Activated CD4-positive, alpha-beta T cell treated with anti-CD3 and anti-CD28 coated beads, Interleukin-2, amount 10 ng/mL, durations not matched to agents 7 days and 5 days (primary cell): ENCODE measurements at regions not wholly inside any gene's neighbourhood (a gene's known extent, or its start where the extent isn't known, plus 50 kb on each side); places are given as distances from the start of the nearest gene placed in this dataset.

Experiments
- CTCF ChIA-PET: fragments of 350-600 bp; sonication (Branson Sonifier 250); formaldehyde crosslinking; loops from one replicate; lab custom pipeline; 2021; ENCODE audit warnings: antibody characterized with exemption; lab: Charles Lee
- POLR2A ChIA-PET: fragments of 350-600 bp; sonication (Branson Sonifier 250); formaldehyde crosslinking; loops from one replicate; lab custom pipeline; 2021; ENCODE audit warnings: antibody characterized with exemption; lab: Charles Lee
- DNase-seq: peaks from one replicate; pipeline ENCODE4 v3.0.0-alpha.2; 2020
- H3K27ac Mint-ChIP-seq: one replicate; pipeline ENCODE4 v1.8.0; 2021; ENCODE audit warnings: mild to moderate bottlenecking, moderate library complexity, mixed read lengths
- H3K27me3 Mint-ChIP-seq: one replicate; pipeline ENCODE4 v1.8.0; 2021; ENCODE audit warnings: mixed read lengths
- H3K36me3 Mint-ChIP-seq: one replicate; pipeline ENCODE4 v1.8.0; 2021; ENCODE audit warnings: low read depth, mixed read lengths
- H3K4me1 Mint-ChIP-seq: one replicate; pipeline ENCODE4 v1.8.0; 2021; ENCODE audit warnings: mixed read lengths
- H3K4me3 Mint-ChIP-seq: one replicate; pipeline ENCODE4 v1.8.0; 2021; ENCODE audit warnings: mild to moderate bottlenecking, moderate library complexity, mixed read lengths
- H3K9me3 Mint-ChIP-seq: one replicate; pipeline ENCODE4 v1.8.0; 2021; ENCODE audit warnings: mixed read lengths

DNA sequence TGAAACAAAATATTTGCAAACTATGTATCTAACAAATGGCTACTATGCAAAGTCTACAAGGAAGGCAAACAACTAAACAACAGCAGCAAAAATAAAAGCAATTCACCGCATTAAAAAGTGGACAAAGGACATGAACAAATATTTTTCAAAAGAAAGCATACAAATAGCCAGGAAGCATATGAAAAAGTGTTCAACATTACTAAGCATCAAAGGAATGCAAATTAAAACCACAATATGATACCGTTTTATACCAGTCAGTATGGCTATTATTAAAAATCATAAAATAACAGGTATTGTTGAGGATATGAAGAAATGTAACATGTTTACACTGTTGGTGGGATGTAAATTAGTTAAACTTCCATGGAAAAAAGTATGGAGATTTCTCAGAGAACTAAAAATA is 1106.7 kb downstream of the PDHA2 start:
- no peak for DNase-seq
- Mint-ChIP-seq H3K36me3 (no peaks in the 10 kb centered on the region), H3K9me3 (no peaks in the 10 kb centered on the region), H3K27ac (no peak overlapping the region), H3K4me1 (no peaks in the 10 kb centered on the region), H3K27me3 (no peaks in the 10 kb centered on the region), H3K4me3 (no peak overlapping the region)
- POLR2A ChIA-PET, result no interaction called here
- CTCF ChIA-PET, result no interaction called here

DNA sequence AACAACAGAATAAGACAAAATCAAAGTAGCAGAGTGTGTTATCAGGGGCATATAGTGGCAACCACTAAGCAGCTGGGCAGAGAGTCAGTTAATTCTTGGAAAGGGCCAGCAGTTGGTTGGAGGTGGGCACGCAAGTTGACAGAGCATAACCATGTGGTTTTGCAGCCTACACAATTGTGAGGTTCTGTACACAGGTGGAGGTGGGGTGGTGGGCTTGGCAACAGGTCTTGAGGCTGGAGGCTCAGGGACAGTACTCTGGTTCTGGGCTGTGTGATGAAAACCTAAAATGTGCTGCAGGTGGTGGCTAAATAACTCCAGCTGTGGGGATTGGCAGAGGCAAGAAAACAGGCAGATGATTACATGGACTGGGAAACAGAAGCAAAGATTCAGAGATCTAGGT is 1112.7 kb downstream of the PDHA2 start:
- ChIA-PET CTCF (no interaction called here), POLR2A (no interaction called here)
- no peaks in the 10 kb centered on the region for H3K4me1 Mint-ChIP-seq
- H3K27me3 Mint-ChIP-seq, result no peaks in the 10 kb centered on the region
- H3K27ac Mint-ChIP-seq, result no peak overlapping the region
- H3K4me3 Mint-ChIP-seq, result no peak overlapping the region
- H3K9me3 Mint-ChIP-seq, result no peaks in the 10 kb centered on the region
- H3K36me3 Mint-ChIP-seq, result no peaks in the 10 kb centered on the region
- DNase-seq, result no peak

DNA sequence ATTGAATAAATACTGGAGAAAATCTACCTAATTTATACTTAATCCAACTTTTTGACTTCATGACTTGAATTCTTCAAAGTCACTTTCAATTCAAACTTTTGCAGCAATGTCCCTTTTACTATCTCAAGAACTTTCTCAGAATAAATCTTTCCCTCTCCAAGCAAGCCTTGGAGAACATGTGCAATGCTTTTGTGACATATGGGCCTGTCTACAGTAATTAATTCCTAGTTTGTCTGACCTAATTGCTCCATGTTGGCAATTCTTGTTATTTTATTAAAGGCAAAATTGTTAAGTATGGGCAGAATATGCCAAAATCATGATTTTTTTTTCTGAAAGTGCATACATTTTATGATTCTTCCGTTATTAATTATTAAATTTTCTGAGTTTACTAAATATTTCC is 1115.3 kb downstream of the PDHA2 start:
- DNase-seq, result no peak
- no peak overlapping the region for H3K4me3 Mint-ChIP-seq
- ChIA-PET CTCF (no interaction called here), POLR2A (no interaction called here)
- no peaks in the 10 kb centered on the region for H3K4me1 Mint-ChIP-seq
- no peaks in the 10 kb centered on the region for H3K36me3 Mint-ChIP-seq
- no peaks in the 10 kb centered on the region for H3K9me3 Mint-ChIP-seq
- H3K27ac Mint-ChIP-seq, result no peak overlapping the region
- H3K27me3 Mint-ChIP-seq, result no peaks in the 10 kb centered on the region

DNA sequence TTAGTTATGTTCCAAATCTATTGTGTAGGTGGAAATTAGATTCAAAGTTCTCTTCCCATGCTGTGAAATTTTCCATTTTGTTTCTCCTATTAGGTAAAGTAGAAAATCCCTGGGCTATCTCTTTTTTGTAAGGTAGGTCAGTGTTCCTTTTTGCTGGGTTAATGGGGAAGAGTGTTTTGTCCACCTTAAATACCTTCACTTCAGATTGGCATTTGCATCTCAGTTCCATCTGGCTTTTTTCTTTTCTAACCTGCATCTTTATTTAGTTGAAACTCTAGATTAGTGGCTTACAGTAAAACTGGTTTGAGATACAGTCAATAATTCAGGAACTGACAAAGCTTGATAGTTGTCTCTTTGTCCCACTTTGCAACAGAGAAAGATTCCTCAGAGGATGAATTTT is 1115.8 kb downstream of the PDHA2 start:
- Mint-ChIP-seq H3K9me3 (no peaks in the 10 kb centered on the region), H3K27me3 (no peaks in the 10 kb centered on the region), H3K27ac (no peak overlapping the region), H3K36me3 (no peaks in the 10 kb centered on the region), H3K4me3 (no peak overlapping the region), H3K4me1 (no peaks in the 10 kb centered on the region)
- DNase-seq, result no peak
- POLR2A ChIA-PET, result no interaction called here
- CTCF ChIA-PET, result interaction anchor here (0.5 kb wide), 1 partner anchor 1221 kb away, joined by 4 read pairs; no protein-coding TSS in a partner anchor

DNA sequence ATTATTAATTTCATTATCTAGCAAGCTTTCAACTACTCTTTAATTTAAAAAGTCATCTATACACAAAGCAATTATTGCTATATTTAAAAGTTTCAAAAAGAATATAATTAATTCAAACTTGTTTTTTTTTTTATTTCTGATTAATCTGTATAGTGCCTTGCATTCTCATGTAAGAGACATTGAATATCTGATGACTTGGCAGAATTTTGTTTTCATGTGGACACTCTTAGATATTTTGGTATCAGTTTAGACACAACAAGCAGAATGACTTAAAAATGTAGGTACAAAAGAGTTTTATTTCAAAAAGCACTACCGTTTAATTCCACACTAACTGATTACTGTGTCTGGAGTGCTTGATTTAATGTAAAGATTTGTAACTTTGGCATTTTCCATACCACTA is 1129.6 kb downstream of the PDHA2 start:
- CTCF ChIA-PET, result no interaction called here
- no peak for DNase-seq
- POLR2A ChIA-PET, result no interaction called here
- Mint-ChIP-seq H3K4me1 (no peaks in the 10 kb centered on the region), H3K4me3 (no peak overlapping the region), H3K27ac (no peak overlapping the region), H3K36me3 (no peaks in the 10 kb centered on the region), H3K9me3 (peaks cover 2% of the 10 kb centered on the region), H3K27me3 (no peaks in the 10 kb centered on the region)

DNA sequence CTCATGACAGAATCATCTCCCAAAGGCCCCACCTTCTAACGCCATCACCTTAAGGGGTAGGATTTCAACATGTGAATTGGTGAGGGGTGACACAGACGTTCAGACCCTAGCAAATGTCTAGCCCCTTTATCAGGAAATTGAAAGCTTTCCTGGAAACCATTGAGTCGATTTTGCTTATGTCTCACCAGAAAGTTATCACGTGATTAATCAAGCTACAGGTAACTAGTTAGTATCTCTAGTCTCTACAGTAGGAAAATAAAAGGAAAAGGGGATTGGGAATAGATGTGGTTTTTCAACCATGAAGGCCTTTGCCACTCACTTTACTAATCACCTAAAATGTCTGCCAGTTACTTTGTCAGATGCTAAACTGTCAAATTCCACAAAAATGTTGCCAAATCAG is 1133.0 kb downstream of the PDHA2 start:
- POLR2A ChIA-PET, result no interaction called here
- Mint-ChIP-seq H3K27ac (no peak overlapping the region), H3K4me3 (no peak overlapping the region), H3K9me3 (no peaks in the 10 kb centered on the region), H3K36me3 (no peaks in the 10 kb centered on the region), H3K27me3 (no peaks in the 10 kb centered on the region), H3K4me1 (no peaks in the 10 kb centered on the region)
- CTCF ChIA-PET, result no interaction called here
- no peak for DNase-seq

DNA sequence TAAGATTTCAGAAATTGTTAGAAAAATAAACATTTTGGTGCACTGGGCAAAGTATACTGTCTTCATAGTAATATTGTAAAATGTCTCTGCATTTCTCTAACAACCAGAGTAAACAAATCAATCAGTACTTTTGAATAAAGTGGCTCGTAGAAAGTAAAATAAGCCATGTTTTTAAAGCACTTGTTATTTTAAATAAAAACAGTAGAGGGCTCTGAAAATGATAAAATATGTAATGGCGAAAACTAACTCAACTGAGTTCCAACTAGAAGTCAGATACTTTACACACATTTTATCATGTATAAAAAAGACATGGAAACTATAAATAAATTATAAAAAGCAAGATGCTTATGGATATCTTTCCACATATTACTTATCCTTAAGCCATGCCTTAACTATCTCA is 1134.4 kb downstream of the PDHA2 start:
- H3K36me3 Mint-ChIP-seq, result no peaks in the 10 kb centered on the region
- no peaks in the 10 kb centered on the region for H3K9me3 Mint-ChIP-seq
- no peak overlapping the region for H3K4me3 Mint-ChIP-seq
- no peaks in the 10 kb centered on the region for H3K27me3 Mint-ChIP-seq
- no peak overlapping the region for H3K27ac Mint-ChIP-seq
- CTCF ChIA-PET, result no interaction called here
- no peak for DNase-seq
- POLR2A ChIA-PET, result no interaction called here
- H3K4me1 Mint-ChIP-seq, result no peaks in the 10 kb centered on the region

DNA sequence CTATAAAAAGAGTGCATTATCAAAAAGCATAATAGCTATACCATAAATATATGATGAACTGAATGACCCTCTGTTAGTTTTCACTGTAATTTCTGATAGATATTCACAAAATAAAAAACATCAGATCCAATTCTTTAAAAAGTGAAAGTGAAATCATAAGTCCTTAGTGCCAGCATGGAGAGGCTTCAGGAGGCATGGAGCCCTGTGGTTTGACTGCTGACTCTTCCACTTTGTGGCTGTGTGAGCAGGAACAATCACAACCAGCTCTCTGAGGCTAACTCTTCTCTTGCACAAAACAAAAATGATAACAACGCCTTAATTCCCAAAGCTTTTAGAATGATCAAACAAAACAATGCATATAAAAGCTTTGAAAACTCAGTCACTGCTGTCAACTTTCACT is 1143.9 kb downstream of the PDHA2 start:
- H3K27me3 Mint-ChIP-seq, result no peaks in the 10 kb centered on the region
- CTCF ChIA-PET, result no interaction called here
- no peaks in the 10 kb centered on the region for H3K4me1 Mint-ChIP-seq
- no peak overlapping the region for H3K27ac Mint-ChIP-seq
- no peaks in the 10 kb centered on the region for H3K9me3 Mint-ChIP-seq
- DNase-seq, result no peak
- H3K36me3 Mint-ChIP-seq, result no peaks in the 10 kb centered on the region
- POLR2A ChIA-PET, result no interaction called here
- no peak overlapping the region for H3K4me3 Mint-ChIP-seq

DNA sequence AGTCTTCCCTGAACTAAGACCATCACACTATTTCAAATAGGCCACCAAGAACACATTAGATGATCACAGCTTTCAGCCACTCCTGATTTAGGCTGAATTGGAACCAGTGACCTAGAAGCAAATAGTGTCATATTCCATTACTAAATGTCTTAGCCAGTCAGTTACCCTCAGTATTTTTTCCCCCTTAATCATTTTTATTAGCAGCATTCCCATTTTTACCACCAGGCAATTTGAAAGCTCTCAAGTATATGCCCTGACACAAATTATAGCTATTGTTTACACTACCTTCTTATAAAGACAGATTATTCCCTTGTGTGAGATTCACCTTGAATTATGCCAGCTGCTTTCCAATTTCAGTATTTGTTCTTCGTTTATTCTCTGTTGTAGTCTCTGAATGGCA is 1146.9 kb downstream of the PDHA2 start:
- Mint-ChIP-seq H3K36me3 (no peaks in the 10 kb centered on the region), H3K9me3 (no peaks in the 10 kb centered on the region), H3K27me3 (no peaks in the 10 kb centered on the region), H3K4me1 (no peaks in the 10 kb centered on the region), H3K27ac (no peak overlapping the region), H3K4me3 (no peak overlapping the region)
- DNase-seq, result no peak
- ChIA-PET CTCF (no interaction called here), POLR2A (no interaction called here)

DNA sequence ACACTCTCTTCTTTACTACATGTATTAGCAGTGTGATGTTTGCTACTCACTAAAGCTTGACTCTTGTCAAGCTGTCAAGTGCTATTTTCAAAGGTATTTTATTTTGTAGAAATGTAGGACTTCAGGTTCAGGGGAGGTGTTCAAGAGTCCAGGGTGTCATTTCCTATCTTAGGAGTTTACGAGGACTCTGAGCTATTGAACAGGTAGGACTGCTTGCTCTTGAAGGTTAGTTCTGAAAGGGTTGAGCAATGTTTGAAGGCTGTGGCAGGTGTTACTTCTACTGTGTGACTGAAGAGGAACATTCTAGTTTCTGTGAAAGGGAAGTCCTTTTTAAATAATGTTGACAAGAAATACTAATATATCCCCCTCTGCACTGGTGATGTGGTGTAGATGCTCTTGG is 1151.2 kb downstream of the PDHA2 start:
- ChIA-PET POLR2A (no interaction called here), CTCF (no interaction called here)
- no peaks in the 10 kb centered on the region for H3K36me3 Mint-ChIP-seq
- H3K27me3 Mint-ChIP-seq, result no peaks in the 10 kb centered on the region
- H3K9me3 Mint-ChIP-seq, result no peaks in the 10 kb centered on the region
- no peaks in the 10 kb centered on the region for H3K4me1 Mint-ChIP-seq
- H3K4me3 Mint-ChIP-seq, result no peak overlapping the region
- no peak overlapping the region for H3K27ac Mint-ChIP-seq
- no peak for DNase-seq

DNA sequence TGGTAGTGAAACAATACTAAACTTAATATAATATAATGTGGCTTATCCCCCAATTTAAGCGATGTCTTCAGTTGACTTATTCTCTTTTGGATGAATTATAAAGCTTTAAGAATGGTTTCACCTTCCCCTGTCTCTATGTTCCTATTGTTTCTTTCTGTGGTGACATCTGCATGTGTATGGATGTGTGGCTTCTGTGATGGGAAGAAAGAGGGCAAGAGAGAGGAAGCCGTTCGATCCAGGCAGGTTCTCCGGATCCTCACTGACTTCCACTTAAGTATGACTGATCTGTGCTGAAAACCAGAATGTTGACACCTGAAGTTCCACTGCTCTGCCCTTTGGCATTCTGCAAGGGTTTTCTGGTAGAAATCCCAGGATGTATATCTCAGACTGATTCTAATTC is 1150.8 kb downstream of the STPG2 start:
- Mint-ChIP-seq H3K27me3 (no peaks in the 10 kb centered on the region), H3K4me3 (no peak overlapping the region), H3K9me3 (no peaks in the 10 kb centered on the region), H3K27ac (no peak overlapping the region), H3K4me1 (no peaks in the 10 kb centered on the region), H3K36me3 (no peaks in the 10 kb centered on the region)
- POLR2A ChIA-PET, result no interaction called here
- no peak for DNase-seq
- CTCF ChIA-PET, result no interaction called here

DNA sequence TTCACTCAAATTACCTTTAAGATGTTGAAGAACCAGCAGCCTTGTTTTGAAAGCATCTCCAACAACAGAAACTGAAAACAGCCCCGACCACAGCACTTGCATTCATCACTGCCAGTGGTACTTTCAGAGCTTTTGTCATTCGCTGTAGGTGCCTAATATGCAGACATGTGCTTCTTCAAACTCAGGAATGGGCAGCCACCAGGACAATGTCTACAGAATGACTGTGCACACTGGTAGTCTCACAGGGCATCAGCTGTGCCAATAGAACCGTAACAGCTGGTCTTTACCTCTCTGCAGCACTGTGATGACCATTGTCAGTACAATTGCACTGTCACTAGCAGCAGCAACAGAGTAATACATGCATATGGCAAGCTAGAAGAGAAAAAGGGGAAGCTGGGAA is 1149.7 kb downstream of the STPG2 start:
- ChIA-PET CTCF (no interaction called here), POLR2A (no interaction called here)
- H3K36me3 Mint-ChIP-seq, result no peaks in the 10 kb centered on the region
- no peaks in the 10 kb centered on the region for H3K9me3 Mint-ChIP-seq
- H3K27ac Mint-ChIP-seq, result no peak overlapping the region
- no peaks in the 10 kb centered on the region for H3K27me3 Mint-ChIP-seq
- H3K4me1 Mint-ChIP-seq, result no peaks in the 10 kb centered on the region
- H3K4me3 Mint-ChIP-seq, result no peak overlapping the region
- DNase-seq, result no peak

DNA sequence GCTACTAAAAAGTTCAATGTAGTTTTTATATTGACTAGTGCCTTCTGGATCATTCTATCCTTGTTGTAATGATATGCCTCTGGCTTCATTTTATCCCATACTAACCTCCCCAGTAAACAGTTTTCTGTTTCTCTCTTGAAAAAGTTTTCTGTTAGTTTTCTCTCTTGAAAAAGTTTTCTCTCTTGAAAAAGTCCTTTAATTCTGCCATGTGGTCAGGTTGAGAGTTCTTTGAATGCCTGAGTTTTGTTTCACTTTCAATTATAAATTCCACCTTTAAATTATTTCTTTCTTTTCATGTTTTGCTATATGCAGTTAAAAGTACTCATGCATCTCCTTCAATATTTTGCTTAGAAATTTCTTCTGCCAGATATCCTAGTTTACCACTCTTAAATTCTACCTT is 1139.6 kb downstream of the STPG2 start:
- no peaks in the 10 kb centered on the region for H3K9me3 Mint-ChIP-seq
- H3K27ac Mint-ChIP-seq, result no peak overlapping the region
- no peaks in the 10 kb centered on the region for H3K27me3 Mint-ChIP-seq
- ChIA-PET POLR2A (no interaction called here), CTCF (no interaction called here)
- no peak for DNase-seq
- no peak overlapping the region for H3K4me3 Mint-ChIP-seq
- H3K36me3 Mint-ChIP-seq, result no peaks in the 10 kb centered on the region
- H3K4me1 Mint-ChIP-seq, result peaks cover 6% of the 10 kb centered on the region

DNA sequence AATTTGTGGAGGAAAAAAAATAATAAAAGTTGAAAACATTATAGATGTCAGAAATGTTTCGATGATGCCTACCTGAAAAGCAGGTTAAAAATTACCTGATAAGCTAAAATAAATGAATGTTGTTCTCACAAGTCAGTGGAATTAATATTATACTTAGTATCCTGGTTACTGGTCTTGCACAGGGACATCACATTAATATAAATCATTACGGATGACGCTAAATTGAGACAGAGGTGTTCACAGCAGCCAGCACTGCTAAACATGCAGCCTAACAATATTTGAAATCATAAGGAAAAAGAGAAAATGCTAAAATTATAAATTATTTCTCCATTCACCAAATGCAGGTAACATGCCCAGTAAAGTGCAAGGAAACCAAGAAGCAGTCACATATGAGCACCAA is 1130.0 kb downstream of the STPG2 start:
- Mint-ChIP-seq H3K27me3 (no peaks in the 10 kb centered on the region), H3K9me3 (no peaks in the 10 kb centered on the region), H3K4me3 (no peak overlapping the region), H3K4me1 (no peaks in the 10 kb centered on the region), H3K36me3 (no peaks in the 10 kb centered on the region), H3K27ac (no peak overlapping the region)
- POLR2A ChIA-PET, result no interaction called here
- CTCF ChIA-PET, result no interaction called here
- DNase-seq, result no peak
